ENCODE measurements at regions not wholly inside any gene's neighbourhood (a gene's known extent, or its start where the extent isn't known, plus 50 kb on each side); places are given as distances from the start of the nearest gene placed in this dataset.

DNA sequence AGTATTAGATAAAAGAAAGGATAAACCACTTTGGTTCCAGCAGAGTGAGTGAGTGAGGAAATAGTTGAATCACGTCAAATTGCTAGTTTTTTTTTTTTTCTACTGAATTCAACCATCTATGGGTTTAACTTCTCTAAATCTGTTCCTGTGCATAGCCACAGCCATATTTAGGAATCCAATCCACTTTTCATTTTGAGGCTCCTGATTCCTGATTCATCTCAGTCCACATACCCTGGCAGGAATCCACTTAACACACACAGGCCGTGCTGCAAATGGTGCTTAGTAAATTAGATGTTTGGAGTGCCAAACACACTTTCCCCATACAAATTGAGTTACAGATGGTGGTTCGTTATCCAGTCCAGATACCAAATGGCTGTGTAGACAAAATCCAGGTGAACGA, 220.3 kb downstream of the ALDH8A1 start:
- CTCF ChIA-PET: no interaction called here

DNA sequence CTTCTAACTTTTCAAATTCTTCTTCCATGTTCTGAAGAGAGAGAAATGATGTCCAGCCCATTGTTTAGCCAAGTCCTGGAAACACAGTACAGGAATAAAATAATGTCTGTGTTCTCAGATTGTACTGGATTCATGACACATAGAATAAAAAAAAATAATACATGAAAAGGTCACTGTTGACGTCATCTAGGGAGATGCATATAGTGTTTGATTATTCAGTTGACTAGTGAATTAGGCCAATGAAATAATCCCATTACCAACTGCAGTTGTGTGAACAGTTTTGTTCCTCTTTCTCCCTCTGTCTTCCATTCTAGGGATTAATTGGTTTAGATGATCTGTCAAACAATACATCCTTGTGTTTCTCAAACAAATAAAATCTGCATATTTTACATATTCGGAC, 222.8 kb downstream of the ALDH8A1 start:
- Histone ChIP-seq H3K9me3 (no peaks in the 10 kb centered on the region), H3K27me3 (replicated peaks; ENCODE audit: control insufficient read depth, insufficient read depth, low read length) (no peaks in the 10 kb centered on the region), H3K4me3 (ENCODE audit: low read depth, low read length) (no peak overlapping the region), H3K36me3 (ENCODE audit: control insufficient read depth, insufficient read depth, low read length) (no peaks in the 10 kb centered on the region), H3K4me1 (no peaks in the 10 kb centered on the region)
- TF ChIP-seq, protein P1, sequence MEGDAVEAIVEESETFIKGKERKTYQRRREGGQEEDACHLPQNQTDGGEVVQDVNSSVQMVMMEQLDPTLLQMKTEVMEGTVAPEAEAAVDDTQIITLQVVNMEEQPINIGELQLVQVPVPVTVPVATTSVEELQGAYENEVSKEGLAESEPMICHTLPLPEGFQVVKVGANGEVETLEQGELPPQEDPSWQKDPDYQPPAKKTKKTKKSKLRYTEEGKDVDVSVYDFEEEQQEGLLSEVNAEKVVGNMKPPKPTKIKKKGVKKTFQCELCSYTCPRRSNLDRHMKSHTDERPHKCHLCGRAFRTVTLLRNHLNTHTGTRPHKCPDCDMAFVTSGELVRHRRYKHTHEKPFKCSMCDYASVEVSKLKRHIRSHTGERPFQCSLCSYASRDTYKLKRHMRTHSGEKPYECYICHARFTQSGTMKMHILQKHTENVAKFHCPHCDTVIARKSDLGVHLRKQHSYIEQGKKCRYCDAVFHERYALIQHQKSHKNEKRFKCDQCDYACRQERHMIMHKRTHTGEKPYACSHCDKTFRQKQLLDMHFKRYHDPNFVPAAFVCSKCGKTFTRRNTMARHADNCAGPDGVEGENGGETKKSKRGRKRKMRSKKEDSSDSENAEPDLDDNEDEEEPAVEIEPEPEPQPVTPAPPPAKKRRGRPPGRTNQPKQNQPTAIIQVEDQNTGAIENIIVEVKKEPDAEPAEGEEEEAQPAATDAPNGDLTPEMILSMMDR (IDR thresholded peaks at IDR 0.05; ENCODE audit: insufficient read depth in 1 of 2, low read depth in 1 of 2, low read length in 1 of 2, severe bottlenecking in 1 of 2, unreplicated experiment in 1 of 2): no peak
- no peak for DNase-seq
- Mint-ChIP-seq H3K27me3 (ENCODE audit: insufficient read depth, unreplicated experiment) (no peaks in the 10 kb centered on the region), H3K4me3 (ENCODE audit: unreplicated experiment) (no peak overlapping the region), H3K4me1 (ENCODE audit: low read depth, unreplicated experiment) (no peaks in the 10 kb centered on the region), H3K36me3 (ENCODE audit: insufficient read depth, unreplicated experiment) (no peaks in the 10 kb centered on the region), H3K27ac (ENCODE audit: unreplicated experiment) (no peak overlapping the region), H3K9me3 (ENCODE audit: unreplicated experiment) (no peaks in the 10 kb centered on the region)
- ChIA-PET POLR2A (no interaction called here), CTCF (interaction anchor here (0.6 kb wide), 1 partner anchor 30 kb away, joined by 4 read pairs; no protein-coding TSS in a partner anchor)
- no TSS peak for BruUV-seq (replicated peaks)
- intact Hi-C loops (cut with micrococcal nuclease; ENCODE audit: unreplicated experiment): no loop called here

More for the DNA sequence above, 220.3 kb downstream of the ALDH8A1 start:
- no peaks in the 10 kb centered on the region for H3K9me3 Mint-ChIP-seq (ENCODE audit: unreplicated experiment)
- no peaks in the 10 kb centered on the region for H3K27me3 ChIP-seq (replicated peaks; ENCODE audit: control insufficient read depth, insufficient read depth, low read length)
- H3K4me1 ChIP-seq: no peaks in the 10 kb centered on the region
- no peaks in the 10 kb centered on the region for H3K4me1 Mint-ChIP-seq (ENCODE audit: low read depth, unreplicated experiment)
- H3K36me3 Mint-ChIP-seq (ENCODE audit: insufficient read depth, unreplicated experiment): no peaks in the 10 kb centered on the region
- H3K36me3 ChIP-seq (ENCODE audit: control insufficient read depth, insufficient read depth, low read length): no peaks in the 10 kb centered on the region
- BruUV-seq (replicated peaks): no TSS peak
- H3K4me3 ChIP-seq (ENCODE audit: low read depth, low read length): no peak overlapping the region
- no peaks in the 10 kb centered on the region for H3K27me3 Mint-ChIP-seq (ENCODE audit: insufficient read depth, unreplicated experiment)
- intact Hi-C loops (cut with micrococcal nuclease; ENCODE audit: unreplicated experiment): no loop called here
- H3K4me3 Mint-ChIP-seq (ENCODE audit: unreplicated experiment): no peak overlapping the region
- H3K27ac Mint-ChIP-seq (ENCODE audit: unreplicated experiment): no peak overlapping the region
- DNase-seq: no peak
- TF ChIP-seq, protein P1 (IDR thresholded peaks at IDR 0.05; ENCODE audit: insufficient read depth in 1 of 2, low read depth in 1 of 2, low read length in 1 of 2, severe bottlenecking in 1 of 2, unreplicated experiment in 1 of 2): no peak
- POLR2A ChIA-PET: no interaction called here
- no peaks in the 10 kb centered on the region for H3K9me3 ChIP-seq

- no peaks in the 10 kb centered on the region for H3K36me3 Mint-ChIP-seq (ENCODE audit: insufficient read depth, unreplicated experiment)
- ChIA-PET POLR2A (no interaction called here), CTCF (no interaction called here)
- no peak overlapping the region for H3K4me3 Mint-ChIP-seq (ENCODE audit: unreplicated experiment)
- no TSS peak for BruUV-seq (replicated peaks)
- Histone ChIP-seq H3K27me3 (replicated peaks; ENCODE audit: control insufficient read depth, insufficient read depth, low read length) (no peaks in the 10 kb centered on the region), H3K36me3 (ENCODE audit: control insufficient read depth, insufficient read depth, low read length) (no peaks in the 10 kb centered on the region), H3K4me1 (no peaks in the 10 kb centered on the region), H3K9me3 (no peaks in the 10 kb centered on the region), H3K4me3 (ENCODE audit: low read depth, low read length) (no peak overlapping the region)
- no peak for DNase-seq
- intact Hi-C loops (cut with micrococcal nuclease; ENCODE audit: unreplicated experiment): no loop called here
- H3K4me1 Mint-ChIP-seq (ENCODE audit: low read depth, unreplicated experiment): no peaks in the 10 kb centered on the region
- H3K27ac Mint-ChIP-seq (ENCODE audit: unreplicated experiment): no peak overlapping the region
- H3K27me3 Mint-ChIP-seq (ENCODE audit: insufficient read depth, unreplicated experiment): no peaks in the 10 kb centered on the region
- no peaks in the 10 kb centered on the region for H3K9me3 Mint-ChIP-seq (ENCODE audit: unreplicated experiment)
- TF ChIP-seq, protein P1 (IDR thresholded peaks at IDR 0.05; ENCODE audit: insufficient read depth in 1 of 2, low read depth in 1 of 2, low read length in 1 of 2, severe bottlenecking in 1 of 2, unreplicated experiment in 1 of 2): no peak
Measured at GRCh38 chr6:134725590-134725989, 224.3 kb downstream of the ALDH8A1 start.

Measured in Caco-2 (cell line).